Ascending aorta (tissue), 2 donors: ENCODE measurements at regions not wholly inside any gene's neighbourhood (a gene's known extent, or its start where the extent isn't known, plus 50 kb on each side); places are given as distances from the start of the nearest gene placed in this dataset.
A peak's percentile ranks its signal among the peaks of the same experiment; 100 is the strongest.
"Not testable (repeated sequence)": the region's sequence is repeated elsewhere in the genome, so short reads cannot be mapped to it uniquely, and the experiment has no call there.

ENCODE experiments used
- DNase-seq, 2 donors: peaks; one replicate each; pipeline ENCODE4 v3.0.0-alpha.2; 2019; ENCODE audit warnings: low spot score in 2 of 2
- H3K27ac ChIP-seq, 2 donors: fragments of 200-600 bp; sonication (generic); one replicate each; pipeline ENCODE4 v1.5.1; 2016 to 2017; ENCODE audit warnings: mild to moderate bottlenecking in 1 of 2
- H3K27me3 ChIP-seq: fragments of 200-600 bp; sonication (generic); one replicate; pipeline ENCODE4 v1.5.1; 2017
- H3K36me3 ChIP-seq, 2 donors: fragments of 200-600 bp; sonication (generic); one replicate each; pipeline ENCODE4 v1.5.1; 2016
- H3K4me1 ChIP-seq, 2 donors: fragments of 200-600 bp; sonication (generic); one replicate each; pipeline ENCODE4 v1.5.1; 2016 to 2017; ENCODE audit warnings: mild to moderate bottlenecking in 1 of 2
- H3K4me3 ChIP-seq, 2 donors: fragments of 200-600 bp; sonication (generic); one replicate each; pipeline ENCODE4 v1.5.1; 2016 to 2017; ENCODE audit warnings: mild to moderate bottlenecking in 1 of 2
- H3K9me3 ChIP-seq, 2 donors: fragments of 200-600 bp; sonication (generic); one replicate each; pipeline ENCODE4 v1.5.1; 2016
- intact Hi-C: fragments of 100-400 bp; cut with DNase I; formaldehyde crosslinking; loops from one replicate; pipeline ENCODE4 v1.15.1; 2023
- TF ChIP-seq, protein P1 (sequence below), 3 experiments: fragments of 200-600 bp in 2 of 3; fragments of 450-650 bp in 1 of 3; sonication (generic) in 2 of 3; IDR thresholded peaks; one replicate each; pipeline ENCODE4 v1.5.1; 2016 to 2019; ENCODE audit warnings: antibody characterized with exemption in 3 of 3, mild to moderate bottlenecking in 1 of 3, moderate library complexity in 1 of 3

DNA sequence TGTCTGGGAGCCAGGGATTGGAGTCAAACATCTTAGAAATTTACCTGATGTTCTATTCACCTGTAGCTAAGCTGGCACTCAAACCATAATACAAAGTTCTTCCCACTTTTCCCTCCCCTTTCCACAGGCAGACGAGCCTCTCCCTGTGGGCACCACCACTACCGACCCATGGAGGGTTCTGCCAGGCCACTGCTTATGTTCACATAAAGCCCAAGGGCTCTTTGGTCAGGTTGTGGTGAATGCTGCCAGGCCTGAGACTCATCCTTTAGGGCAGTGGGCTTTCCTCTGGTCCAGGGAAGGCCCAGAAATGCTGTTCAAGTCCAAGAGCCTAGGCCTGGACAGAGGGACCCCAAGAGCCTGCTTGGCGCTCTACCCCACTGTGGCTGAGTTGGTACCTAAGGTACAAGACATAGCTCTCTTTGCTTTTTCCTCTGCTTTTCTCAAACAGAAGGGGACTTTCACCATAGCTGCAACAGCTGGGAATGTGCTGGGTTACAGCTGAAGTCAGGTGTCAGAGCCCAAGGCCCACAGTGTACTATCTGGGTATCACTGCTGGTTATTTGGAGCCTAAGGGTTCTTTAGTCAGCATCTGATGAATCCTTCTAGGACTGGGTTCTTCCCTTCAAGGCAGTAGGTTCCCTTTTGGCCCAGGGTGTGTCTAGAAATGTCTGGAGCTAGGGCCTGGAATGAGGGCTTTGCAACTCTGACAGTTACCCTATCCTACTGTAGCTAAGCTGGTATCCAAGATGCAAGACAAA, 620.1 kb downstream of the TLE1 start:
- no peaks in the 10 kb centered on the region for H3K4me1 ChIP-seq
- intact Hi-C loops, result no loop called here
- no peaks in the 10 kb centered on the region for H3K27me3 ChIP-seq
- peak in 1 of 2 donors; percentile 53 for DNase-seq
- H3K4me3 ChIP-seq, result no peak overlapping the region
- TF ChIP-seq, protein P1, sequence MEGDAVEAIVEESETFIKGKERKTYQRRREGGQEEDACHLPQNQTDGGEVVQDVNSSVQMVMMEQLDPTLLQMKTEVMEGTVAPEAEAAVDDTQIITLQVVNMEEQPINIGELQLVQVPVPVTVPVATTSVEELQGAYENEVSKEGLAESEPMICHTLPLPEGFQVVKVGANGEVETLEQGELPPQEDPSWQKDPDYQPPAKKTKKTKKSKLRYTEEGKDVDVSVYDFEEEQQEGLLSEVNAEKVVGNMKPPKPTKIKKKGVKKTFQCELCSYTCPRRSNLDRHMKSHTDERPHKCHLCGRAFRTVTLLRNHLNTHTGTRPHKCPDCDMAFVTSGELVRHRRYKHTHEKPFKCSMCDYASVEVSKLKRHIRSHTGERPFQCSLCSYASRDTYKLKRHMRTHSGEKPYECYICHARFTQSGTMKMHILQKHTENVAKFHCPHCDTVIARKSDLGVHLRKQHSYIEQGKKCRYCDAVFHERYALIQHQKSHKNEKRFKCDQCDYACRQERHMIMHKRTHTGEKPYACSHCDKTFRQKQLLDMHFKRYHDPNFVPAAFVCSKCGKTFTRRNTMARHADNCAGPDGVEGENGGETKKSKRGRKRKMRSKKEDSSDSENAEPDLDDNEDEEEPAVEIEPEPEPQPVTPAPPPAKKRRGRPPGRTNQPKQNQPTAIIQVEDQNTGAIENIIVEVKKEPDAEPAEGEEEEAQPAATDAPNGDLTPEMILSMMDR (IDR thresholded peaks at IDR 0.05), result no peak
- H3K36me3 ChIP-seq, result no peaks in the 10 kb centered on the region
- no peak overlapping the region for H3K27ac ChIP-seq
- H3K9me3 ChIP-seq, result no peaks in the 10 kb centered on the region

DNA sequence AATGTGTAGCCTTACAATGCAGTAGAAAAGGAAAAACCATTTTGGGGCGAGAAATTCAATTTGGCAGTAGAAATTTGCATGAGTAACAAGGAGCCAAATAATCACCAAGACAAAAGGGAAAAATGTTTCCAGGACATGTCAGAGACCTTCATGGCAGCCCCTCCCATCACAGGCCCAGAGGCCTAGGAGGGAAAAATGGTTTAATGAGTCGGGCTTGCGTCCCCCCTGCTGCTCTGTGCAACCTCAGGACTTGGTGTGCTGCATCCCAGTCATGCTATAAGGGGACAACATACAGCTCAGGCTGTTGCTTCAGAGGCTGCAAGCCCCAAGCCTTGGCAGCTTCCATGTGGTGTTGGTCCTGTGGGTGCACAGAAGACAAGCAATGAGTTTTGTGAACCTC, 626.4 kb downstream of the TLE1 start:
- intact Hi-C loops, H3K9me3 ChIP-seq, DNase-seq, H3K36me3 ChIP-seq, H3K27me3 ChIP-seq, H3K4me1 ChIP-seq, H3K4me3 ChIP-seq, H3K27ac ChIP-seq: not testable (repeated sequence)

DNA sequence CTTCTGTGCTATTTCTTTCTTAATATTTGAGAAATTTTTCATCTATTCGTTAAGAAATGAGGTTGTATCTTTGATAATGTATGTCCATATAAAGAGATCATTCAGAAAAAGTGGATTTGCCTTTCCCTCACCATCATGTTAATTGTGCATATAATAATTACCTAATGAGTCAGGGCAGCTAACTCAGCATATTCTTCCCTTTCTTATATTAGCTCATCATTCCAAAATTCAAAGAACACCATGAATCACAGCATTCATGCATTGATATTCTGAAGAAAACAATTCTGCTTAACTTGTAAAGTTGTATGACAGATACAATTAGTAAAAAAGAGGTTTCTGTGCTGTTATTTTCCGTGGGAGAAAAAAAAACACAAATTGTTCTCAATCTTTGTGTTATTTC, 630.6 kb downstream of the TLE1 start:
- intact Hi-C loops, result no loop called here
- H3K27ac ChIP-seq, result no peak overlapping the region
- no peaks in the 10 kb centered on the region for H3K36me3 ChIP-seq
- DNase-seq, result no peak
- no peak overlapping the region for H3K4me3 ChIP-seq
- no peaks in the 10 kb centered on the region for H3K9me3 ChIP-seq
- TF ChIP-seq, protein P1 (IDR thresholded peaks at IDR 0.05), result no peak
- no peaks in the 10 kb centered on the region for H3K27me3 ChIP-seq
- no peaks in the 10 kb centered on the region for H3K4me1 ChIP-seq

DNA sequence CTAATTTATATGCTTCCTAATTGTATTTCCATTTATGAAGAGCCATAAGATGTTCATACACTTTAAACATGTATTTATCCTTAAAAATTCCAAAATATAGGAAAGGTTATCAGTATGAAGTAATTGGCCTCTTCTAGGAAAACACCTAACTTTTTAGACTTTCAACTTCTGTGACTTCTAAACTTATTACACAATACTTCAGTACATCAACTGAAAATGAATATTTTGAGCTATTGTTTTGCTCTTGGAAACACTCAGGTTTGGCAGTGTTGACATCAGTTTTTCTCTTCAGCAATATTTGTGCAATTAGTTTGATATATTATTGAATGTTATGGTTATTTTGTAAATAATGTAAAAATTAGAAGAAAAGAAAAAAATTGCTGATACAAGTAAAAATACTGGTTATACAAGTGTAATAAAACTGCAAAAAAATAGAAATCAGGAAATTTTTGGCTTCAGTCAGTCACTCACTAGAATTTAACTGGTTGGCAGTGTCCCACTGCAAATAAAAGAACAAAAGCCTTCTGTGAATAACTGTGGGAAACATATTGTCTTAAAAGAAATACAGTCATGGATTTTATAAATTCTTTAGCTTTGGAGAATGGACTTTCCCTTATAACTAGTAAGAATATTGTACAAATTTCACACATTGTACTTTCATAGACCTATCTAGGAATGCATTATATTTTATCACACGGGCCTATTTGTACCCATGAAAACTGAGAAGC, 635.9 kb downstream of the TLE1 start:
- H3K36me3 ChIP-seq, result no peaks in the 10 kb centered on the region
- no peaks in the 10 kb centered on the region for H3K27me3 ChIP-seq
- no peaks in the 10 kb centered on the region for H3K4me1 ChIP-seq
- no peak overlapping the region for H3K27ac ChIP-seq
- H3K9me3 ChIP-seq, result no peaks in the 10 kb centered on the region
- DNase-seq, result no peak
- H3K4me3 ChIP-seq, result no peak overlapping the region
- TF ChIP-seq, protein P1 (IDR thresholded peaks at IDR 0.05), result no peak
- intact Hi-C loops, result no loop called here

DNA sequence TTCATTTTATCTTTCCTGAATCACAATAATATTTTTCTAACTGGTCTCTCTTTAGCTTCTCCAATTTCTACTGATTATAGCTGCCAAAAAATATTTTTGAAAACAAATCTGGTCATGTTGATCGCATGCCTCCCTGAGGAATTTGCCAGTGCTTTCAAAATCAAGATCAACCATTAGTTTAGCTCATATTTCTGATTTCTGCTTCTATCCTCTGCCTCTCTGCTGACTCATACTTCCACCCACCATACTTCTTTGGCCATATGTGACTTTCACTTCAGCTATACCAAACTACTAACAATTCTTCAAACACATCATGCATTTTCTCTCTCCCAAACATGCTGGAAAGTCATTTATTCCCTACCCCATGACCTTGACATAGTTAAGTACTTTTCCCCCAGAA, 636.5 kb downstream of the TLE1 start:
- H3K27ac ChIP-seq, result no peak overlapping the region
- intact Hi-C loops, result no loop called here
- TF ChIP-seq, protein P1 (IDR thresholded peaks at IDR 0.05), result no peak

DNA sequence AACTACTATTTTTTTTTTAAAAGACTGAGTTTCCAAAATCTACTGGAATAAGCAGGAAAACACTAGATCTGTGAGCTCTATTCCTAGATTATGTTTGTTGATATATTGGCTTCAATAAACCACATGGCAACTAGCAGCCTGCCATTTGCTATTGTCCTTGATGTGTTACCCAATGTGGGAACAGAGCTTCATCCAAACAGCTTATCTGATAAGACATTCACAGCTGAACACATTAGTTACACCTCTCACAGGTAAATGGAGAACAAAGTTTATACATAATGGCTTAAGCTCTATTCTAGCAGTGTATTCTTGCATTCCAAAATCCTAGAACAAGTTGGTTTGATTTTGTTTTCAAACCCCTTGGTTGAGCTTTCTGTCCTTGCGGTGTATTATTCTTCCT, 642.1 kb downstream of the TLE1 start:
- intact Hi-C loops, result no loop called here
- H3K4me3 ChIP-seq, result no peak overlapping the region
- H3K27me3 ChIP-seq, result no peaks in the 10 kb centered on the region
- H3K4me1 ChIP-seq, result no peaks in the 10 kb centered on the region
- no peak overlapping the region for H3K27ac ChIP-seq
- no peaks in the 10 kb centered on the region for H3K36me3 ChIP-seq
- H3K9me3 ChIP-seq, result no peaks in the 10 kb centered on the region
- DNase-seq, result no peak
- TF ChIP-seq, protein P1 (IDR thresholded peaks at IDR 0.05), result no peak

More for the DNA sequence above, 636.5 kb downstream of the TLE1 start:
- no peak for DNase-seq
- no peaks in the 10 kb centered on the region for H3K27me3 ChIP-seq
- H3K4me1 ChIP-seq, result no peaks in the 10 kb centered on the region
- no peaks in the 10 kb centered on the region for H3K9me3 ChIP-seq
- no peak overlapping the region for H3K4me3 ChIP-seq
- no peaks in the 10 kb centered on the region for H3K36me3 ChIP-seq
